ENCODE measurements at regions not wholly inside any gene's neighbourhood (a gene's known extent, or its start where the extent isn't known, plus 50 kb on each side); places are given as distances from the start of the nearest gene placed in this dataset.

DNA sequence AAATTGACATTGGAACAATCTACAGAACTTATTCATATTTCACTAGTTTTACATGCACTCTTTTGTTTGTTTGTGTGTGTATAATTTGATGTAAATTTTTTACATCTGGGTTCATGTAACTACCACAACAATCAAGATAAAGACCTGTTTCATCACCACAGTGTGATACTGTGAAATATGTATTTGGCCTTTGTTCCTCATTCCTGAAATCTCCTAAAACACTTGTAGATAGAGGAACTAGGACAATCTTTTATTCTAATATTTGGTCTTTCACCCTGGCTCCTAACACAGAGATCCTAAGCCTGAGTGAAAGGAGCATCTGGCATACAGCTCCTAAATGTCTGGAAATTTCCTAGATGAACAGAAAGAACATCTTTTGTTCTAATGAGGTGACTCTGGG, 155.0 kb upstream of the GPR149 start:
- DNase-seq (ENCODE audit: low read depth) = no peak

DNA sequence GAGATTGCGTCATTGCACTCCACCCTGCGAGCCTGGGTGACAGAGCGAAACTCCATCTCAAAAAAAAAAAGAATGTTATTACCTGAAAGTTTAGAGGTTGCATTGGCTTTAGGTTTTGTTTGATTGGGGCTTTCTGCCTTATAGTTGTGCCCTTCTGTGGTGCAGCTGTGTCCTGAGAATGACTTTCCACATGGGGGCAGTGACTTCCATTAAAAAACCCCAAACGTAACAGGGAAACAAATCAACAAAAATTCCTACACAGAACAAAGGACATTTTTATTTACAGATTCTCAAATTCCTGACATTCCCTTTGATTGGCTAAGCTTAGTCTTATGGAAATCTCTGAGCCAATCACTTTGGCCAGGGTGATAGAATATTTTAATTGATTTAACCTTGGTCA, 154.1 kb upstream of the GPR149 start:
- DNase-seq (ENCODE audit: low read depth) = no peak

DNA sequence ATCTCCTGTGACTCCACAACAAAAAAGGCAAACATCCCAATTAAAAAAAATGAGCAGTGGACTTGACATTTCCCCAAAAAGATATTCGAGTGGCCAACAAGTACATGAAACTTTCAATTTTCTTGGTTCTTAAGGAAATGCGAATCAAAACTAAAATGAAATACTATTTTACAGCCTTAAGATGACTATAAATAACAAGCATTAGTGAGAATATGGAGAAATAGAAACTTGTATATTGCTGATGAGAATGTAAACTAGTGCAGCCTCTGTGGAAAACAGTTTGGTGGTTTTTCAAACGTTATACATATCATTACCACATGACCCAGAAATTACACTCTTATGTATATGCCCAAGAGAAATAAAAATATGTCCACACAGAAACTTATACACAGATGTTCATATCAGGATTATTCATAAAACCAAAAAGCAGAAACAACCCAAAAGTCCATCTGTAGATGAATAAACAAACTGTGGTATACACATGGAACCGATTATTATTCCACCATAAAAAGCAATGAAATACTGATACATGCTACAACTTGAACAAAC, 153.2 kb upstream of the GPR149 start:
- no peak for DNase-seq (ENCODE audit: low read depth)

DNA sequence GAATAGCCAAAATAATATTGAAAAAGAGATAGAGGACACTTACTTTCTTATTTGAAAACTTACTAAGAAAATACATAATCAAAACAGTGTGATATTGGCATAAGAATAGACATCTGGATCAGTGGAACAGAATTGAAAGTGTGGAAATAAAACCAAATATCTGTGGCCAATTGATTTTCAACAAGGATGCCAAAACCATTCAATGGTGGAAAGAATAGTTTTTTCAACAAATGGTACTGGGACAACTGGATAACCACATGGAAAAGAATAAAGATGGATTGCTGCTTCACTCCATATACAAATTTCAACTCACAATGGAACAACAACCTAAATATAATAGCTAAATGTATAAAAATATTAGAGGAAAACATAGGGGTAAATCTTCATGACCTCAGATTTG, 152.5 kb upstream of the GPR149 start:
- DNase-seq (ENCODE audit: low read depth) = no peak

DNA sequence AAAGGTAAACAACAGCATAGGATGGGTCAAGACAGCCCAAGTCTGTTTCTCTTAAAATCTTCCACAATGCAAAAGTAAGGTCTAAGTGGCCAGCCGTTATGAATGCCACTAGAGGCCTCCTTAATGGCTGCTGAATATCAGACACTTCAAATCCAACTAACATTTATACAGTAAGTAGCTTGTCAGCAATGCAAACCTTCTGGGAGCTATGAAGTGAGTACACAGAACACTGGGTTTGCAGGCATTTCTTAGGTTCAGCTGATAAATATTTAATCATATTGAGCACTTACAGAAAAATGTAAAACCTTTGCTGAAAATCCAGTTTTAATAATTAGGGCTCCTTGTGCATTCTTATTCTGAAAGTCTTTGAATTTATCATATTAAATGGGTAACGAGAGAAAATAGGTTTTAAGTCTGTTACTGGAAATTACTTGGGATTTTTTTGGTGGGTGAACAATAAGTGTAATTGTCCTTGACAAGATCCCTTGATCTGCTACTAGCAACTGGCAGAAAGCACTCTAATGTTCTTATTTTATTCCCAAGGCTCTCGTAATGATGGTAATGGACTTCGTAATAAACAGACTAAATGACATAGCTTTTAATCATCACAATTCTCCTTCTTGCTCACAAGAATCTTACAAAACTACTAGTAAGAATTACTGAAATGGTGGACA, 141.7 kb upstream of the GPR149 start:
- DNase-seq (ENCODE audit: low read depth) = no peak

DNA sequence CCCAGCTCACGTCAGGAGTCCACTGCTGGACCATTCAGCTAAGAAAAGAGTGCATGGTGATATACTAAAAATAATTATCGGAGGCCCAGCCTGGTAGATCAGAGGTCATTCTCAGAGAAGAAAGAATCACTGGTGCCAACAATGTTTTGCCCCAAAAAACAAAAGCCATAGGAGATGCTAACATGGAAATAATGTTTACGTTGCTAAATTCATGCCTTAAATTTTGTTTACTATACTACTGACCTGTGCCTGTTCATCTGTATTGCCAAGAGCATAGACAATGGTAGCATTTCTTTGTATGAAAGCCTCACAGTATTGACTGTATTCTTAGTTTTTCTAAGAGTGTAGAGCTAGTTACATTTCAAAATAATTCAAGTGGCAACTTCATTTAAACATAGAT, 138.1 kb upstream of the GPR149 start:
- no peak for DNase-seq (ENCODE audit: low read depth)

DNA sequence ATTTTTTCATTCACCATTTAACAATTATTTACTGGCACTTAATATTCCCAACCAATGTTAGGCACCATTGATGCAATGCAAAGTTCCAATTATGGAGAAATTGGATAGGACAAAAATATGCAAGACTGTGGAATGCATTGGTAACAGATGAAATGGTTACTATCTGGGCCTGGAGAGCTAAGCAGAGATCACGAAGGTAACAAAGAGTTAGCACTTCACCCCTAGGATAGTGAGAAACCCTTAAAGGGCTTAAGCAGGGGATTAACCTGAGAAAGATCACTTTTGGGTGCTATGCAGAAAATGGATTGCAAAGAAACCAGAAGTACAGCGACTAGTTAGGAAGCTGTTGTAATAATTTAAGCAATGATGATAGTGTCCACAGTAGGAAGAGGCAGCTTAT, 129.6 kb upstream of the GPR149 start:
- no peak for DNase-seq (ENCODE audit: low read depth)

DNA sequence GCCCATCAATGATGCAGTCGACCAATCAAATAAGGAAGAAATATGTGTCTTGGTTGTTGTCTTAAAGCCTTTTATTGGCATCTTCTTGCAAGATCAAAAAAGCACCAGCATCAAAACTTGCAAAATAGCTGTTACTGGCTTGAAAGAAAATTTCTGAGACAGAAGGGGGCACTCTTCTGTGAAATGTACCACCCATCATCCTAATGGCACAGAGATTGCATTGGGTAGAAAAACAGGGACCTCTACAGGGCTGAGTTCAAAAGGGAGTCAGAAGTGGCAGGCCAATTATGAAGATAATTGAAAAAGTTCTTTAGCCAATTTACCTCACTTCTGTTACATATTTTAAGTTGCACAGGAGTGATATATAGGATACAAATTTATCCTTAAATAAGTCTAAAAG, 122.3 kb upstream of the GPR149 start:
- no peak for DNase-seq (ENCODE audit: low read depth)

DNA sequence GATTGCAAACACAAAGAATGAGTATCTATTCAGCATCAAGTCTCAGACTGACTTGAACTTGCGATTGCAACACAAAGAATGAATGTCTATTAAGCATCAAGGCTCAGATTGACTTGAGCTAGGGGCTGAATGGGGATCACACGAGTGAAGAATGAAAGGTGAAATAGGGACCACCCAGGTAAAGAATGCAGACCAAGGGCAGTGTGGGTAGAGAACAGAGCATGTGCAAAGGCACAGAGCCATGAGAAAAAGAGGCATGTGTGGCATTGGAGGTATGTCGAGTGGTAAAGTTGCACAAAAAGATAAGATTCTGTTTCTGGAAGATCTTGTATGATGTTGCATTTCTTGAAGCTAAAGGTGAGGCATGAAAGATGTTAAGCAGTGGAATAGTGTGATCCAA, 119.4 kb upstream of the GPR149 start:
- no peak for DNase-seq (ENCODE audit: low read depth)

DNA sequence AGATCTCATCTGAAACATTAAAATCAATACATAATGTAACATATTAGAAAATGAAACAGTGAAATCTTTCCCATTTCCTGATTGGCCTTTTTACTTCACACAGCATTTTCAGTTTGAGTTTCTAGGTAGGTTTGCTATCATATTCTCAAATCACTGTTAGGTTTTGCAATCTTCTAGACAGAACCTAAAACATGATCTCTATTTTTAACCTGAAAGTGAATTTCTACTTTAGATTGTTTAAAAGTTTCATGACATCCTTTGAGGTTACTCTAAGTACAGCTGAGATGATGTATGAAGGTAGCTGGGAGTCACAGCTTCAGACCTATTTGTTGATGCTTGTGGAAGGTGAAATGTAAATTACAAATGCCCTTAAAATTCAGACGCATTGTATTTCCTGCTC, 118.4 kb upstream of the GPR149 start:
- no peak for DNase-seq (ENCODE audit: low read depth)

DNA sequence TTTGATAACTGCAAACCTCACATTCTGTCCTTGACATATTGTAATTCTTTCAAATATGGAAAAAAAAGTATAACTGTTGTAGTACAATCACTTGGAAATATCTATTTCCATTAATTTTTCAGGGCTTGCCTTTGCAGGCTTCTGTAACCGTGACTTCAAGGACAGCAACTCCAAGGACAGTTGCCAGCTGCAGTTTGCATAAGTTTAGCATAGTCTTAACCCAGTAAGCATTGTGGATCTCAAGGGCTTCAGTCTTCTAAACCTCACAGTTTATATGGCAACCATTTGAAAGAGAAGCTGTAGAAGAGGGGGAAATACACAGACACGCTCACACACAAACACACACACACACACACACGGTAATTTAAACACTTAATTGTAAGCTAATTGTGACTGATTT, 112.8 kb upstream of the GPR149 start:
- no peak for DNase-seq (ENCODE audit: low read depth)

DNA sequence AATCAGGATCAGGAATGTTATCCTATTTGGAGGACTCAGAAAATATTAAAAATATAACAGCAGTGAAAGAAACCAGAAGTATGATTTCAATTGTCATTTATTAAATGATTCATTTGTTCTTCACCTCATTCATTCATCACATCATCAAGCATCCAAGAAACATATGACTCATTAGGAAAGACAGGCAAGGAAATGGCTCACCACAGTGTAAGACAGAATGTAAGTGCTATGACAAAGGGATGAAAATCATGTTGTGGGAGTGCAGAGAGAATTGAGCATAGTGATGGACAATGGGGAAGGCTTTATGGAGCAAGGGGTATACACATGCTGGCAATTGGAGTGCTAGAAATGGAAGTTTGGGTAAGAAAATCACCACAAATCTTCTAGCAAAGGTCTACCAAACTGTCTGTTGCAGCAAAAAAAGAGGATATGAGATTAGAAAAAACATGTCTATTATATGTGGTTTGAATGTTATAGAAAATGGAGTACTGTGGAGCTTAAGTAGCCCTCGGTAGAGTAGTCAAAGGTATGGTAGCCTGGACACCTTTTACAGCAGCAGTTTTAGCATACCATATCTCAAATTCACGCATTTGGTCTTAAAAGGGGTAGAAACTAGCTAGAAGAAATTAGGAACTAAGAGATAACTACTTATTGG, 111.1 kb upstream of the GPR149 start:
- no peak for DNase-seq (ENCODE audit: low read depth)

DNA sequence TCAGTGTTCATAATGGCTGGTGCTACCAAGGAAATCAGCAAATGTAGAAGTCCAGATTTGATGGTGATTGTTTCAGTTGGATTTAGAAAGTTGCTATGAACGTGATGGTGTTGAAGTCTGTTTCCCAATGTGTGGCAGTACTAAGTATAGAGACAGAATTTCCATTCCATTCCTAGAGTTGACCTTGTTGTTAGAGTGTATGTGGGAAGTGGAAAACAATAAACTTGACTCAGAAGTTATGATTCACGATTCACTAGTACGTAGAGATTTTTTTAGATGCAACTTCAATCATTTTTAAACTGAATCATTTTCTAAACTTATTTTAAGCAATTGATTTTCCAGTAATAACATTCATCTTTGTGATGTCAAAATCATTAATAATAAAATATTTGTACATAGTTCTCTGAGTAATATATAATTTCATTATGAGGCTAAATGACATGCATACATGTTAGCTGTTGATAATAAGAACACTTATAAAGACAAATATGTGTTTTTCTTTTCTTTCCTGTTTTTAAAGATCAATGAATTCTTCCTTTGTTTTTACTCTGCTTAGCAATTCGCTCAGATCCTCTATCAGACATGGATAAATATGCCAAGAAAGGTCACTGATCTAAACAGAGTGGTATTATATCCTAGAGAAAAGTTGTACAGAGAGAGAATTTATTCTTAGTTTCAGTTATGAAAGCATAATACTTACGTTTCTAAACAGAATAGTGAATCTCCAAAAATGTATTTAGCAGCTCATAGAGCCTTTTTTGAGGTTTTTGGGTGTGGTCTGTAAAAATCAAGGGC, 108.8 kb upstream of the GPR149 start:
- no peak for DNase-seq (ENCODE audit: low read depth)

DNA sequence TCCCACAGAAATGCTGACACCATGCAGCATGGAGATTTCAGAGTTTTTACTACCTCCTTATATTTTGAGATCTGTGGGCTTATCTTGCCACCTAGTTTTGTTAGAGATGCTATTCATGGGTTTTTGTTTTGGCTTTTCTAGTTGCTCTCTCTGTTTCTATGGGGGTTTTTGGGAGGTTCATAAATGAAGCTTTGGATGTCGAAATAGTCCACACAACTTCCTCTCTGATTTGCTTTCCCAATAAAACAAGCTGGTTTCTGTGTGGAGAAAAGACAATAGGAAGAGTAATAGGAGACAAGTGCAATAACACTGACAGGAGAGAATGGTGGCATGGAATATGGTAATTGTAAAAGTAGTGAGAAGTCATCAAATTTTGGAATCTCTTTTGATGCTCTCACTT, 106.8 kb upstream of the GPR149 start:
- no peak for DNase-seq (ENCODE audit: low read depth)

DNA sequence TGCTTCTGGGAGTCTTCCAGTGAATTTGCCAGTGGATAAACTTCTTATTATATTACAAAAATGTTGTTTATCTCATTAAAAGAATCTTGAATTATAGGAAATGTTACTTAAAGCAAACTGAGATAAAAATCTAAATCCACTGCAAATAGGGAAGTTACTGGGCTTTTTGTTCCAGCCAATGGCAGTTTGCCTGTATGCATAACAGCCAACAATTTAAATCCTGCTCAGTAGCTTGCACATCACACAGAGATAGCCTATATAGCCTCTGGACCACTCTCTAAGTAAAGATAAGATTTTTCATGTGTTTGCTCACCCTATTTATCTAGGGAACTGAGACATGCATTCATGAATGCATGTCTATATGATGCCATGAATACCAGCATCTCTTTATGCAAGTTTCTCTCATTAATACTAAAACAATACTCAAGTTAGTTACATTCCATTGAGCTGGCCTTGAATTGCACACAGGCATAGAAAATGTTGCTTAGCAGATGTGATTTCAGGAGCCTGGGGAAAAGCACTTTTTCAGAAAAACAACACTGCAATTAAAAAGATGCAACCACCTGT, 92.1 kb upstream of the GPR149 start:
- DNase-seq (ENCODE audit: low read depth) = no peak

DNA sequence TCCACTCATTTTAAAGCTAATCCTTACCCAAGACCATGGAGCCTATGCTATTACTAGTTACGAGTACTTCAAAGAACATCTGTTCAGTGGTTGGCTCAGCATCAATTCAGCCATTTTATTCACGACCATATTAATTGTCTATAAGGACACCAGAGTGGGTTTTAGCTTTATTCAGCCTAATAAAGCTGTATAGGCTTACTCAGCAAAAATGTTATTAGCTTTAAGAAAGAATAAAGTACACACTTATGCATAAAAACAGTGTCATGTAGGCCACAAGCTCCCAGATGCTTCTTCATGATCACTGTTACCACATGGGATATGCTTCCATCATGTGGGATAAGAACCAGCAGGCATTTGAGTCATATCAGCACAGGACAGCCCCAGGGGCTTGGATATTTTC, 87.4 kb upstream of the GPR149 start:
- no peak for DNase-seq (ENCODE audit: low read depth)

DNA sequence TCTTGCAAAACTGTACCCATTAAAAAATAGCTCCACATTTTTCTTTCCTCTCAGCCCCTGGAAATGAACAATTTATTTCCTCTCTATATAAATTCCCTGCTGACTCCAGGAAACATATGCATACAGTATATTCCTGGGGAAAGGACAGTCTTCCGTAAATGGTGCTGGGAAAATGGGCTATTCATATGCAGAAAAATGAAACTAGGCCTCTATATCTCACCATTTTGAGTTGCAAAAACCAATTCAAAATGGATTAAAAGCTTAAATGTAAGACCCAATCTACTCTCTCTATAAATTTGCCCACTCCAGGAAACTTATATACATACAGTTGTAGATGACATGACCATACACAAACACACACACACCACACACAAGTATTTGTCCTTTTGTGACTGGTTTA, 85.9 kb upstream of the GPR149 start:
- DNase-seq (ENCODE audit: low read depth) = no peak

DNA sequence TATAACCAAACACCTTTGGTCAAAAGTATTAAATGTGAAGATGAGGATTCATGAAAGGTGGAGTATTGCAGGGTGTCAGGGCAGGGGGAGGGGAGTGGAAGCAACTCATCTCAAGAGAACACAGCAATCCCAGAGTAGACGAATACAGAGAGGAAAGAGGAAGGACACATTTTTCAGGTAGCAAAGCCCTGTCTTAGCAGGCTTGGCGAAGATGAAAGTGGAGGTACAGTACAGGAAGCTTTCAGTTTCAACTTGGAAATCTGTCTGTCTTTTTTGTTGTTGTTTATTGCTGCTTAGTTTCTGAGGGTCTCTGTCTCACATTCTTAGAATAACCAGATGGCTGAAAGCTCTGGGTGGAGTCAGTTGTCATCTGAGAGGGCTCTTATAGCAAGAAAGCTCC, 80.8 kb upstream of the GPR149 start:
- no peak for DNase-seq (ENCODE audit: low read depth)

DNA sequence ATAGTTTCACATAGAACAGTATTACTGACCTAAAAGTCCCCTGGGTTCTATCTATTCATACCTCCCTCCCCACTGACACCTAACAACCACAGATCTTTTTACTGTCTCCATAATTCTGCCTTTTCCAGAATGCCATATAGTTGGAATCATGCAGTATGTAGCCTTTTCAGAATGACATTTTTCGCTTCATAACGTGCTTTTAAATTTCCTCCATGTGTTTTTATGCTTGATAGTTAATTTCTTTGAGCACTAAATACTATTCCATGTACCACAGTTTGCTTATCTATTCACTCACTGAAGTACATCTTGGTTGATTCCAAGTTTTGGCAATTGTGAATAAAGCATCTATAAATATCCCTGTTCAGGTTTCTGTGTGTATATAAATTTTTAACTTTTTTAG, 77.7 kb upstream of the GPR149 start:
- no peak for DNase-seq (ENCODE audit: low read depth)

DNA sequence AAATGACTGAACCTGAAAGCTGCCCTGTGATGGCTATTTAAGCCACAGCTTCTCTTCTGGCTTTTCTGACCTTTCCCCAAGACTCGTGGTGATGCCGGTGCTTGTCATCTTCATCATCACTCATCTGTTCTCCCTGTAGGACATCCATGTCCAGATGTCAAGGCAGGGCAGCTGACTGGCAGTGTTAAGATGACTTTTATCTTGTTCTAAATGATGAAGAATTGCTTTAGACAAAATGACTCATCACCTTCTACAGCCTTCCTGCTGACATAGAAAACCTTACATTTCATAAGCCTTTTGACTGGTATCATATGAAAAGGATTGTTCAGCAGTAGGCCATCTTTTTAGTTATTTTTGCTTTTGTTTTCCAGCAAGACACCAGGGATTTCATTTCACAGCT, 67.0 kb upstream of the GPR149 start:
- no peak for DNase-seq (ENCODE audit: low read depth)

DNA sequence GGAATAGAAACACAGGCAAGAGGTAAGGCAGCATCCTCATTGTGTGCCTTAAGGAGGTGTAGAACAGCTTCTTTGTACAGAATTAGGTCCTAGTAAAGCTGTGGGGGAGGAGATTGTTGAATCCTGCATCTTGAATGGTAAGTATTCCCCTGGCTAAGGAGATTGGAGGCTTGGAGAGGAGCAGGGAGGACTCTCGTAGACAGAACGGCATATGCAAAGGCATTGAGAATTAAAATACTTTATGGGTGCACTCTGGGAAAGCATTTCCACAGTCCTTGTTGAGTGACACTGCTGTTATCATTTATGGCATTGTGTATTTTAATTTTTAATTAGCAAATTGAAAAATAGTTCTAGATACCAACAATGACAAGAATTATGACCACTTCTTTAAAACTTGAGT, 66.5 kb upstream of the GPR149 start:
- no peak for DNase-seq (ENCODE audit: low read depth)

DNA sequence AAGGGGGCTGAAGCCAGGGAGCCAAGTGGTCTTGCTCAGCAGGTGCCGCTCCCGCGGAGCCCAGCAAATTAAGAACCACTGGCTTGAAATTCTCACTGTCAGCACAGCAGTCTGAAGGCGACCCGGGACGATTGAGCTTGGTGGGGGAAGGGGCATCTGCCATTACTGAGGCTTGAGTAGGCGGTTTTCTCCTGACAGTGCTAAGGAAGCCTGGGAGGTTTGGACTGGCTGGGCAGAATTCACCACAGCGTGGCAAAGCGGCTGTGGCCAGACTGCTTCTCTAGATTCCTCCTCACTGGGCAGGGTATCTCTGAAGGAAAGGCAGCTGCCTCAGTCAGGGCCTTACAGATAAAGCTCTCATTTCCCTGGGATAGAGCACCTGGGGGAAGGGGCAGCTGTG, 57.0 kb upstream of the GPR149 start:
- DNase-seq (ENCODE audit: low read depth) = no peak
